DND-41 (cell line): ENCODE measurements at regions not wholly inside any gene's neighbourhood (a gene's known extent, or its start where the extent isn't known, plus 50 kb on each side); places are given as distances from the start of the nearest gene placed in this dataset.

Source experiments
- ATAC-seq: fragments of 200-7000 bp; cut with Tn5 transposase; 3 replicates; pipeline ENCODE4 v1.9.1; 2021; ENCODE audit warnings: low read depth; ENCODE audit not compliant: insufficient read depth
- DNase-seq: peaks from one replicate; pipeline ENCODE4 v3.0.0-alpha.2; 2020
- H2AFZ ChIP-seq: 2 replicates; pipeline ENCODE4 v1.6.0; 2012; ENCODE audit warnings: low read depth, low read length
- H3K27ac ChIP-seq: 2 replicates; pipeline ENCODE4 v1.5.1; 2012; ENCODE audit warnings: low read length, inconsistent platforms
- H3K27me3 ChIP-seq: fragments of 200-600 bp; sonication (generic); 2 replicates; pipeline ENCODE4 v1.6.0; 2012; ENCODE audit warnings: low read length, mild to moderate bottlenecking, inconsistent platforms; ENCODE audit not compliant: insufficient read depth, poor library complexity
- H3K36me3 ChIP-seq: 2 replicates; pipeline ENCODE4 v1.5.1; 2012; ENCODE audit warnings: low read length, inconsistent platforms; ENCODE audit not compliant: insufficient read depth
- H3K4me1 ChIP-seq: 2 replicates; pipeline ENCODE4 v1.5.1; 2012; ENCODE audit warnings: mild to moderate bottlenecking, low read length; ENCODE audit not compliant: insufficient read depth
- H3K4me2 ChIP-seq: 2 replicates; pipeline ENCODE4 v1.6.0; 2012; ENCODE audit warnings: mild to moderate bottlenecking, moderate library complexity, low read length, inconsistent platforms; ENCODE audit not compliant: insufficient read depth
- H3K4me3 ChIP-seq, 2 experiments: fragments of 200-600 bp in 1 of 2; shearing (Covaris generic) in 1 of 2; 2 replicates each; pipeline ENCODE4 v1.5.1; 2012 to 2016; ENCODE audit warnings: inconsistent platforms in 2 of 2, low read length in 2 of 2, mild to moderate bottlenecking in 2 of 2, low read depth in 1 of 2, moderate library complexity in 1 of 2
- H3K79me2 ChIP-seq: 2 replicates; pipeline ENCODE4 v1.6.0; 2012; ENCODE audit warnings: low read length, inconsistent platforms; ENCODE audit not compliant: insufficient read depth
- H3K9ac ChIP-seq: 2 replicates; pipeline ENCODE4 v1.6.0; 2012; ENCODE audit warnings: low read depth, mild to moderate bottlenecking, inconsistent platforms, low read length, moderate library complexity
- H3K9me3 ChIP-seq: 2 replicates; pipeline ENCODE4 v1.5.1; 2012; ENCODE audit warnings: low read length, moderate library complexity, mild to moderate bottlenecking, inconsistent platforms; ENCODE audit not compliant: insufficient read depth, severe bottlenecking
- H4K20me1 ChIP-seq: 2 replicates; pipeline ENCODE4 v1.6.0; 2012; ENCODE audit warnings: low read length; ENCODE audit not compliant: insufficient read depth
- EZH2 ChIP-seq: IDR thresholded peaks from 3 replicates; pipeline ENCODE4 v1.6.1; 2012; ENCODE audit warnings: borderline replicate concordance, low read depth, mild to moderate bottlenecking, moderate library complexity, low read length, inconsistent platforms; ENCODE audit not compliant: severe bottlenecking
- TF ChIP-seq, protein P1 (sequence below): IDR thresholded peaks from 2 replicates; pipeline ENCODE4 v1.5.1; 2012; ENCODE audit warnings: borderline replicate concordance, low read length, moderate library complexity, mild to moderate bottlenecking; ENCODE audit not compliant: poor library complexity, severe bottlenecking; ENCODE audit errors: extremely low read depth

DNA sequence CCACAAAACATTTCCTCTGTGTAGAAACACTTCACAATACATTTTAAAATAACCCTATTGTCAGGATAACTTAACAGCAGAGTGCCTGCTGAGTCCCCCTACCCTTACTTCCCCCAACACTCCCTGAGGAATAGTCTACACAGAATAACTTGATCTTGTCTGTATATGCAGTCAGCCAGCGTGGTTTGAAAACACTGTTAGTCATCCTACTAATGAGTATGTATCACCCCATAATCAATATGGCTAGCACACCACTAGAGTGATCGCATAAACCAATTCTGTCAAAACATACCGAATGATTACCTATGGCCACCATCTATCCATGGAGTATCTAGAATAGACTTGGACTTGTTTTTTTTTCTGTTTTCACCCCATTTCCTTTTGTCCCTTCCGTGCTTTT lies 152.7 kb upstream of the NECTIN3 start:
- Histone ChIP-seq H3K4me1 (no peaks in the 10 kb centered on the region), H3K4me2 (no peak overlapping the region), H2AFZ (no peak overlapping the region), H3K9ac (no peak overlapping the region), H4K20me1 (no peaks in the 10 kb centered on the region), H3K4me3 (no peak overlapping the region), H3K79me2 (no peaks in the 10 kb centered on the region), H3K9me3 (peaks cover 7% of the 10 kb centered on the region), H3K27ac (no peak overlapping the region), H3K27me3 (no peaks in the 10 kb centered on the region), H3K36me3 (no peaks in the 10 kb centered on the region)
- ATAC-seq (no peak), DNase-seq (no peak)
- TF ChIP-seq EZH2: no peak
- TF ChIP-seq, protein P1, sequence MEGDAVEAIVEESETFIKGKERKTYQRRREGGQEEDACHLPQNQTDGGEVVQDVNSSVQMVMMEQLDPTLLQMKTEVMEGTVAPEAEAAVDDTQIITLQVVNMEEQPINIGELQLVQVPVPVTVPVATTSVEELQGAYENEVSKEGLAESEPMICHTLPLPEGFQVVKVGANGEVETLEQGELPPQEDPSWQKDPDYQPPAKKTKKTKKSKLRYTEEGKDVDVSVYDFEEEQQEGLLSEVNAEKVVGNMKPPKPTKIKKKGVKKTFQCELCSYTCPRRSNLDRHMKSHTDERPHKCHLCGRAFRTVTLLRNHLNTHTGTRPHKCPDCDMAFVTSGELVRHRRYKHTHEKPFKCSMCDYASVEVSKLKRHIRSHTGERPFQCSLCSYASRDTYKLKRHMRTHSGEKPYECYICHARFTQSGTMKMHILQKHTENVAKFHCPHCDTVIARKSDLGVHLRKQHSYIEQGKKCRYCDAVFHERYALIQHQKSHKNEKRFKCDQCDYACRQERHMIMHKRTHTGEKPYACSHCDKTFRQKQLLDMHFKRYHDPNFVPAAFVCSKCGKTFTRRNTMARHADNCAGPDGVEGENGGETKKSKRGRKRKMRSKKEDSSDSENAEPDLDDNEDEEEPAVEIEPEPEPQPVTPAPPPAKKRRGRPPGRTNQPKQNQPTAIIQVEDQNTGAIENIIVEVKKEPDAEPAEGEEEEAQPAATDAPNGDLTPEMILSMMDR: no peak

DNA sequence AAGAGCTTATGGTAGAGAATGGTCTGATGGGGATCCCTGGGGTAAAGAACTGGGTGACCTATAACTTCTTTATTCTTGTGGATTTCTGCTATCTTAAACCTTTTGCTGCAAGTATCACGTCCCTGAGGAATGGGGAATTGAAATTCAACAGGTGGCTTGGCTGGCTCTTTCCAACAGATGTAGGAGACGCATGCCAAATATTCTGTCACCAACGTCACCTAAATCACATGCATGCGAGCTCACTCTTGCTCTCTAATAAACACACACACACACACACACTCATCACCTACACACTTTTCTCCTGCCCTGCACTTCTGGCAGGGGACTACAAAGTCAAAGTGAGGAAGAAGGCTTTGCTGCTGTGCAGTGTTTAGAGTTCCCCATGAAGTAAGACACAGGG lies 145.8 kb upstream of the NECTIN3 start:
- no peak overlapping the region for H3K27ac ChIP-seq
- H3K4me1 ChIP-seq: no peaks in the 10 kb centered on the region
- H3K4me2 ChIP-seq: no peak overlapping the region
- H3K36me3 ChIP-seq: no peaks in the 10 kb centered on the region
- TF ChIP-seq EZH2: no peak
- TF ChIP-seq, protein P1: no peak
- no peaks in the 10 kb centered on the region for H3K9me3 ChIP-seq
- H4K20me1 ChIP-seq: no peaks in the 10 kb centered on the region
- no peak overlapping the region for H3K4me3 ChIP-seq
- no peak for ATAC-seq
- no peaks in the 10 kb centered on the region for H3K79me2 ChIP-seq
- H3K9ac ChIP-seq: no peak overlapping the region
- DNase-seq: no peak
- no peak overlapping the region for H2AFZ ChIP-seq
- H3K27me3 ChIP-seq: no peaks in the 10 kb centered on the region

DNA sequence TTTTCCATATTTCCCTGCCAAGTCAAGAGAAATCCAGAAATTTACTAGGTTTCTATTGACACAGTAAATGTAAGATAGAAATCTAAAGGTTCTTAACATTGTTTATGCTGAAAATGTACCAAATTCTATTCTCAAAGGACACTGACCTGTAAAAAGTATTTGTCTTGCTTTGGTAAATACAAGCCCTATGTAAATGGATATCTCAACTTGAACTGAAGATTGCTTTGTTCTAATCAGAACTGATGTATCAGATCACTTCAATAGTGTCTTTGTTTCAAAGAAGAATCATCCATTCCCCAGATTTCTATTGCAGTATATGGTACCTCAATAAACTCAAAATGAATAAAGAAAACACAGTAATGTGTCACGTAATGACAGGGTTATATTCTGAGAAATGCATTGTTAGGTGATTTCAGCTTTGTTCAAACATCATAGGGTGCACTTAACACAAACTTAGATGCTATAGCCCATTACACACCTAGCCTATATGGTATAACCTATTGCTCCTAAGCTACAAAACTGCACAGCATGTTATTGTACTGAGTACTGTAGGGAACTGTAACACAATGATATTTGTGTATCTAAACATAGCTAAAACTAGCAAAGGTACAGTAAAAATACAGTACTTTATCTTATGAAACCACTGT lies 143.5 kb upstream of the NECTIN3 start:
- no peak overlapping the region for H3K9ac ChIP-seq
- H3K79me2 ChIP-seq: no peaks in the 10 kb centered on the region
- H4K20me1 ChIP-seq: no peaks in the 10 kb centered on the region
- H2AFZ ChIP-seq: no peak overlapping the region
- H3K4me3 ChIP-seq: no peak overlapping the region
- ATAC-seq (no peak), DNase-seq (no peak)
- no peak overlapping the region for H3K27ac ChIP-seq
- no peaks in the 10 kb centered on the region for H3K9me3 ChIP-seq
- no peaks in the 10 kb centered on the region for H3K4me1 ChIP-seq
- no peak overlapping the region for H3K4me2 ChIP-seq
- H3K36me3 ChIP-seq: no peaks in the 10 kb centered on the region
- no peaks in the 10 kb centered on the region for H3K27me3 ChIP-seq
- TF ChIP-seq, protein P1: no peak
- no peak for TF ChIP-seq EZH2
